WERI-Rb-1 (cell line): ENCODE measurements at regions not wholly inside any gene's neighbourhood (a gene's known extent, or its start where the extent isn't known, plus 50 kb on each side); places are given as distances from the start of the nearest gene placed in this dataset.

Source experiments
- DNase-seq: peaks from one replicate; pipeline ENCODE4 v3.0.0-alpha.2; 2020
- H3K27ac ChIP-seq: fragments of 250-450 bp; sonication (Bioruptor Pico); 2 replicates; pipeline ENCODE4 v1.5.1; 2020; ENCODE audit warnings: mild to moderate bottlenecking, moderate library complexity
- H3K27me3 ChIP-seq: fragments of 250-450 bp; sonication (Bioruptor Pico); 2 replicates; pipeline ENCODE4 v1.5.1; 2021; ENCODE audit warnings: mild to moderate bottlenecking, low read depth, moderate library complexity; ENCODE audit not compliant: insufficient read depth, severe bottlenecking
- H3K36me3 ChIP-seq: fragments of 250-450 bp; sonication (Bioruptor Pico); 2 replicates; pipeline ENCODE4 v1.5.1; 2020; ENCODE audit warnings: mild to moderate bottlenecking, moderate library complexity
- H3K4me3 ChIP-seq: 2 replicates; pipeline ENCODE4 v1.5.1; 2011; ENCODE audit warnings: low read depth, mild to moderate bottlenecking, control low read depth, low read length
- H3K9me3 ChIP-seq: fragments of 250-450 bp; sonication (Bioruptor Pico); 2 replicates; pipeline ENCODE4 v1.5.1; 2021; ENCODE audit warnings: mild to moderate bottlenecking, moderate library complexity; ENCODE audit not compliant: severe bottlenecking
- CTCF ChIP-seq: IDR thresholded peaks from 2 replicates; pipeline ENCODE4 v1.5.1; 2011; ENCODE audit warnings: low read depth, mild to moderate bottlenecking, control low read depth, inconsistent platforms, low read length

GRCh38 chr2:107622741-107623310, 203.9 kb upstream of the RGPD4 start:
- H3K27me3 ChIP-seq = peaks cover 17% of the 10 kb centered on the region
- no peak overlapping the region for H3K4me3 ChIP-seq
- H3K27ac ChIP-seq = no peak overlapping the region
- no peaks in the 10 kb centered on the region for H3K9me3 ChIP-seq
- no peak for TF ChIP-seq CTCF
- H3K36me3 ChIP-seq = no peaks in the 10 kb centered on the region
- no peak for DNase-seq

- no peak overlapping the region for H3K4me3 ChIP-seq
- no peaks in the 10 kb centered on the region for H3K36me3 ChIP-seq
- no peaks in the 10 kb centered on the region for H3K9me3 ChIP-seq
- no peak overlapping the region for H3K27ac ChIP-seq
- H3K27me3 ChIP-seq = peaks cover 17% of the 10 kb centered on the region
- TF ChIP-seq CTCF = no peak
- no peak for DNase-seq
Measured at GRCh38 chr2:107625982-107626381, 200.7 kb upstream of the RGPD4 start.

- H3K27ac ChIP-seq = no peak overlapping the region
- H3K27me3 ChIP-seq = peaks cover 12% of the 10 kb centered on the region
- DNase-seq = no peak
- TF ChIP-seq CTCF = no peak
- H3K36me3 ChIP-seq = no peaks in the 10 kb centered on the region
- H3K4me3 ChIP-seq = no peak overlapping the region
- no peaks in the 10 kb centered on the region for H3K9me3 ChIP-seq
Measured at GRCh38 chr2:107627164-107627563, 199.5 kb upstream of the RGPD4 start.

- Histone ChIP-seq H3K27ac (no peak overlapping the region), H3K36me3 (no peaks in the 10 kb centered on the region), H3K27me3 (peaks cover 7% of the 10 kb centered on the region), H3K9me3 (no peaks in the 10 kb centered on the region), H3K4me3 (no peak overlapping the region)
- no peak for TF ChIP-seq CTCF
- DNase-seq = no peak
Measured at GRCh38 chr2:107627926-107628325, 198.8 kb upstream of the RGPD4 start.

GRCh38 chr2:107633580-107634147, 193.0 kb upstream of the RGPD4 start:
- Histone ChIP-seq H3K36me3 (no peaks in the 10 kb centered on the region), H3K27ac (no peak overlapping the region), H3K27me3 (peaks cover 8% of the 10 kb centered on the region), H3K4me3 (no peak overlapping the region), H3K9me3 (no peaks in the 10 kb centered on the region)
- TF ChIP-seq CTCF = no peak
- DNase-seq = no peak

GRCh38 chr2:107634172-107634571, 192.5 kb upstream of the RGPD4 start:
- Histone ChIP-seq H3K36me3 (no peaks in the 10 kb centered on the region), H3K27ac (no peak overlapping the region), H3K4me3 (no peak overlapping the region), H3K27me3 (peaks cover 9% of the 10 kb centered on the region), H3K9me3 (no peaks in the 10 kb centered on the region)
- TF ChIP-seq CTCF = no peak
- DNase-seq = no peak
